ENCODE measurements at regions not wholly inside any gene's neighbourhood (a gene's known extent, or its start where the extent isn't known, plus 50 kb on each side); places are given as distances from the start of the nearest gene placed in this dataset.
"Not testable (repeated sequence)": the region's sequence is repeated elsewhere in the genome, so short reads cannot be mapped to it uniquely, and the experiment has no call there.

DNA sequence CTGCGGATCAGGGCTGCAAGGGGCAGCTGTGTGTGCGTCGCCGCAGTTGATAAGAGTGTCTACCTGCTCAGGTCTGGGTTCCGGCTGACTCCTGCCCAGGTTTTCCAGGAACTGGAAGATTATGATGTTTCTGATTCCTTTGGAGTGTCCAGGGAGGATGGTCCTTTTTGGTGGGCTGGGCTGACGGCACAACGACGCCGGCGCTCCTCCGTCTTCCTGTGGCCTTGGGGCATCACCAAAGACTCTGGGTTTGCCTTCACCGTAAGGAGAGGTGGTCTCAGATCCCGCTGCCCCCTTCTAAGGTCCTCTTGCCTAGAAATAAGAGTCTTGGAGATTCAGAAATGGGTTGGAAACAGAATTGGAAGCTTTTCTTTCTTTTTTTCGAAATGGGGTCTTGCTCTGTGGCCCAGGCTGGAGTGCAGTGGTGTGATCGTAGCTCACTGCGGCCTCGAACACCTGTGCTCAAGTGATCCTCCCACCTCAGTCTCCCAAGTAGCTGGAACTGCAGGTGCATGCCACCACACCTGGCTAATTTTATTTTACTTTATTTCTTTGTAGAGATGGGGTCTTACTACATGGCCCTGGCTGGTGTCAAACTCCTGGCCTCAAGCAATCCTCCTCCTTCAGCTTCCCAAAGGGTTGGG, 1245.5 kb upstream of the PHF14 start:
- H3K4me1 ChIP-seq (ENCODE audit: control insufficient read depth in 2 of 2, insufficient read depth in 2 of 2, low read length in 2 of 2); DNase-seq (ENCODE audit: low read depth in 6 of 9, low spot score in 9 of 9): not testable (repeated sequence)
- 96% methylated on average over 17 of the region's 17 CpGs for WGBS

GRCh38 chr7:9752033-9752432, 1221.6 kb upstream of the PHF14 start:
- Histone ChIP-seq H3K27me3 (ENCODE audit: control insufficient read depth in 2 of 2, insufficient read depth in 1 of 2, low read length in 1 of 2) (no peaks in the 10 kb centered on the region), H3K36me3 (ENCODE audit: control insufficient read depth in 2 of 2, insufficient read depth in 2 of 2, low read length in 1 of 2) (no peaks in the 10 kb centered on the region), H3K4me3 (ENCODE audit: low read length in 2 of 2) (no peak overlapping the region), H3K9me3 (ENCODE audit: control insufficient read depth in 2 of 2, insufficient read depth in 1 of 2, low read length in 1 of 2) (no peaks in the 10 kb centered on the region), H3K27ac (ENCODE audit: low read depth in 1 of 2, low read length in 1 of 2) (no peak overlapping the region), H3K4me1 (ENCODE audit: control insufficient read depth in 2 of 2, insufficient read depth in 2 of 2, low read length in 2 of 2) (no peaks in the 10 kb centered on the region)
- DNase-seq (ENCODE audit: low read depth in 6 of 9, low spot score in 9 of 9), result no peak
- 95% methylated on average over 4 of the region's 4 CpGs for WGBS

More for the DNA sequence above, 1245.5 kb upstream of the PHF14 start:
- H3K36me3 ChIP-seq (ENCODE audit: control insufficient read depth in 2 of 2, insufficient read depth in 2 of 2, low read length in 1 of 2); H3K4me3 ChIP-seq (ENCODE audit: low read length in 2 of 2); H3K27me3 ChIP-seq (ENCODE audit: control insufficient read depth in 2 of 2, insufficient read depth in 1 of 2, low read length in 1 of 2); H3K27ac ChIP-seq (ENCODE audit: low read depth in 1 of 2, low read length in 1 of 2): not testable (repeated sequence)
- H3K9me3 ChIP-seq (ENCODE audit: control insufficient read depth in 2 of 2, insufficient read depth in 1 of 2, low read length in 1 of 2), result peaks cover 0 to 23% of the 10 kb centered on the region in 2 donors

GRCh38 chr7:9761224-9761623, 1212.4 kb upstream of the PHF14 start:
- DNase-seq (ENCODE audit: low read depth in 6 of 9, low spot score in 9 of 9), result no peak
- Histone ChIP-seq H3K4me1 (ENCODE audit: control insufficient read depth in 2 of 2, insufficient read depth in 2 of 2, low read length in 2 of 2) (no peaks in the 10 kb centered on the region), H3K4me3 (ENCODE audit: low read length in 2 of 2) (no peak overlapping the region), H3K27me3 (ENCODE audit: control insufficient read depth in 2 of 2, insufficient read depth in 1 of 2, low read length in 1 of 2) (no peaks in the 10 kb centered on the region), H3K36me3 (ENCODE audit: control insufficient read depth in 2 of 2, insufficient read depth in 2 of 2, low read length in 1 of 2) (no peaks in the 10 kb centered on the region), H3K9me3 (ENCODE audit: control insufficient read depth in 2 of 2, insufficient read depth in 1 of 2, low read length in 1 of 2) (no peaks in the 10 kb centered on the region), H3K27ac (ENCODE audit: low read depth in 1 of 2, low read length in 1 of 2) (no peak overlapping the region)
- 80% methylated on average over 2 of the region's 2 CpGs for WGBS

GRCh38 chr7:9776900-9777299, 1196.8 kb upstream of the PHF14 start:
- WGBS, result 91% methylated on average over 2 of the region's 2 CpGs
- no peak overlapping the region for H3K27ac ChIP-seq (ENCODE audit: low read depth in 1 of 2, low read length in 1 of 2)
- H3K36me3 ChIP-seq (ENCODE audit: control insufficient read depth in 2 of 2, insufficient read depth in 2 of 2, low read length in 1 of 2), result no peaks in the 10 kb centered on the region
- H3K4me1 ChIP-seq (ENCODE audit: control insufficient read depth in 2 of 2, insufficient read depth in 2 of 2, low read length in 2 of 2), result no peaks in the 10 kb centered on the region
- peaks cover 0 to 8% of the 10 kb centered on the region in 2 donors for H3K9me3 ChIP-seq (ENCODE audit: control insufficient read depth in 2 of 2, insufficient read depth in 1 of 2, low read length in 1 of 2)
- DNase-seq (ENCODE audit: low read depth in 6 of 9, low spot score in 9 of 9), result no peak
- no peak overlapping the region for H3K4me3 ChIP-seq (ENCODE audit: low read length in 2 of 2)
- no peaks in the 10 kb centered on the region for H3K27me3 ChIP-seq (ENCODE audit: control insufficient read depth in 2 of 2, insufficient read depth in 1 of 2, low read length in 1 of 2)

- Histone ChIP-seq H3K27me3 (ENCODE audit: control insufficient read depth in 2 of 2, insufficient read depth in 1 of 2, low read length in 1 of 2) (no peaks in the 10 kb centered on the region), H3K4me1 (ENCODE audit: control insufficient read depth in 2 of 2, insufficient read depth in 2 of 2, low read length in 2 of 2) (no peaks in the 10 kb centered on the region), H3K36me3 (ENCODE audit: control insufficient read depth in 2 of 2, insufficient read depth in 2 of 2, low read length in 1 of 2) (no peaks in the 10 kb centered on the region), H3K9me3 (ENCODE audit: control insufficient read depth in 2 of 2, insufficient read depth in 1 of 2, low read length in 1 of 2) (peaks cover 0 to 8% of the 10 kb centered on the region in 2 donors), H3K27ac (ENCODE audit: low read depth in 1 of 2, low read length in 1 of 2) (no peak overlapping the region), H3K4me3 (ENCODE audit: low read length in 2 of 2) (no peak overlapping the region)
- WGBS, result 96% methylated on average over 7 of the region's 7 CpGs
- DNase-seq (ENCODE audit: low read depth in 6 of 9, low spot score in 9 of 9), result no peak
Measured at GRCh38 chr7:9778367-9778766, 1195.3 kb upstream of the PHF14 start.

GRCh38 chr7:9781710-9782109, 1192.0 kb upstream of the PHF14 start:
- Histone ChIP-seq H3K4me3 (ENCODE audit: low read length in 2 of 2) (no peak overlapping the region), H3K4me1 (ENCODE audit: control insufficient read depth in 2 of 2, insufficient read depth in 2 of 2, low read length in 2 of 2) (no peaks in the 10 kb centered on the region), H3K27ac (ENCODE audit: low read depth in 1 of 2, low read length in 1 of 2) (no peak overlapping the region), H3K27me3 (ENCODE audit: control insufficient read depth in 2 of 2, insufficient read depth in 1 of 2, low read length in 1 of 2) (no peaks in the 10 kb centered on the region), H3K36me3 (ENCODE audit: control insufficient read depth in 2 of 2, insufficient read depth in 2 of 2, low read length in 1 of 2) (no peaks in the 10 kb centered on the region), H3K9me3 (ENCODE audit: control insufficient read depth in 2 of 2, insufficient read depth in 1 of 2, low read length in 1 of 2) (peaks cover 0 to 5% of the 10 kb centered on the region in 2 donors)
- DNase-seq (ENCODE audit: low read depth in 6 of 9, low spot score in 9 of 9), result no peak
- WGBS, result 86% methylated on average over 2 of the region's 2 CpGs

- H3K4me1 ChIP-seq (ENCODE audit: control insufficient read depth in 2 of 2, insufficient read depth in 2 of 2, low read length in 2 of 2), result no peaks in the 10 kb centered on the region
- no peak for DNase-seq (ENCODE audit: low read depth in 6 of 9, low spot score in 9 of 9)
- H3K4me3 ChIP-seq (ENCODE audit: low read length in 2 of 2), result no peak overlapping the region
- H3K9me3 ChIP-seq (ENCODE audit: control insufficient read depth in 2 of 2, insufficient read depth in 1 of 2, low read length in 1 of 2), result peaks cover 0 to 5% of the 10 kb centered on the region in 2 donors
- H3K36me3 ChIP-seq (ENCODE audit: control insufficient read depth in 2 of 2, insufficient read depth in 2 of 2, low read length in 1 of 2), result no peaks in the 10 kb centered on the region
- WGBS, result 91% methylated on average over 2 of the region's 2 CpGs
- no peaks in the 10 kb centered on the region for H3K27me3 ChIP-seq (ENCODE audit: control insufficient read depth in 2 of 2, insufficient read depth in 1 of 2, low read length in 1 of 2)
- H3K27ac ChIP-seq (ENCODE audit: low read depth in 1 of 2, low read length in 1 of 2), result no peak overlapping the region
Measured at GRCh38 chr7:9782275-9782674, 1191.4 kb upstream of the PHF14 start.

GRCh38 chr7:9785211-9785610, 1188.5 kb upstream of the PHF14 start:
- Histone ChIP-seq H3K36me3 (ENCODE audit: control insufficient read depth in 2 of 2, insufficient read depth in 2 of 2, low read length in 1 of 2) (no peaks in the 10 kb centered on the region), H3K4me3 (ENCODE audit: low read length in 2 of 2) (no peak overlapping the region), H3K4me1 (ENCODE audit: control insufficient read depth in 2 of 2, insufficient read depth in 2 of 2, low read length in 2 of 2) (no peaks in the 10 kb centered on the region), H3K9me3 (ENCODE audit: control insufficient read depth in 2 of 2, insufficient read depth in 1 of 2, low read length in 1 of 2) (peaks cover 0 to 2% of the 10 kb centered on the region in 2 donors), H3K27me3 (ENCODE audit: control insufficient read depth in 2 of 2, insufficient read depth in 1 of 2, low read length in 1 of 2) (no peaks in the 10 kb centered on the region), H3K27ac (ENCODE audit: low read depth in 1 of 2, low read length in 1 of 2) (no peak overlapping the region)
- 75% methylated on average over 1 of the region's 1 CpG for WGBS
- no peak for DNase-seq (ENCODE audit: low read depth in 6 of 9, low spot score in 9 of 9)

DNA sequence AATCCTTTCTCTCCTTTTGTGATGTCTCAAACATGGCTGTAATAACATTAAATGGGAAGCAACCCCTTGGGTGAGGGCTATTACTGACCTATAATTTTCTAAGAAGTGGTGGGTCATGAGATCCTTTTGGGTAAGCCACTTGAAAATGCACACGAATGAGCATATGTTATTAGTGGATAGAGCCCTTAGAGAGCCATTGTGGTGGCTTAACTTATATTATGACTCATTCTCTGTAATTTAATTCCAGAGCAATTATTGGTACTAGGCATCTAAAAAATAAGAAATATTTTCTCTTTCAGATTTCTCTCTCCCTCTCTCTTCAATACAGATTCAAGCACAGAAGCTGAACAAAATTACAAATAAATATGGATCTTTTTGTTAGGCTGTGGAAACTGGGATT, 1177.4 kb upstream of the PHF14 start:
- H3K9me3 ChIP-seq (ENCODE audit: control insufficient read depth in 2 of 2, insufficient read depth in 1 of 2, low read length in 1 of 2), result no peaks in the 10 kb centered on the region
- no peak overlapping the region for H3K27ac ChIP-seq (ENCODE audit: low read depth in 1 of 2, low read length in 1 of 2)
- no peaks in the 10 kb centered on the region for H3K36me3 ChIP-seq (ENCODE audit: control insufficient read depth in 2 of 2, insufficient read depth in 2 of 2, low read length in 1 of 2)
- H3K27me3 ChIP-seq (ENCODE audit: control insufficient read depth in 2 of 2, insufficient read depth in 1 of 2, low read length in 1 of 2), result no peaks in the 10 kb centered on the region
- 88% methylated on average over 1 of the region's 1 CpG for WGBS
- DNase-seq (ENCODE audit: low read depth in 6 of 9, low spot score in 9 of 9), result no peak
- no peak overlapping the region for H3K4me3 ChIP-seq (ENCODE audit: low read length in 2 of 2)
- H3K4me1 ChIP-seq (ENCODE audit: control insufficient read depth in 2 of 2, insufficient read depth in 2 of 2, low read length in 2 of 2), result no peaks in the 10 kb centered on the region
